GM12878 (cell line): ENCODE measurements at regions not wholly inside any gene's neighbourhood (a gene's known extent, or its start where the extent isn't known, plus 50 kb on each side); places are given as distances from the start of the nearest gene placed in this dataset.

Experiments
- POLR2A ChIP-seq: IDR thresholded peaks from 2 replicates; pipeline ENCODE4 v1.6.1; 2011; ENCODE audit warnings: low read depth, mild to moderate bottlenecking, low read length
- ZNF217 ChIP-seq: fragments of 450-650 bp; IDR thresholded peaks from 2 replicates; pipeline ENCODE4 v1.6.1; 2017; ENCODE audit warnings: antibody characterized with exemption, mild to moderate bottlenecking
- TF ChIP-seq, protein P1 (sequence below): fragments of 450-650 bp; IDR thresholded peaks from 2 replicates; pipeline ENCODE4 v1.6.1; 2016; ENCODE audit warnings: mild to moderate bottlenecking, moderate library complexity, borderline replicate concordance

GRCh38 chr13:105196052-105196451 lies 1339.4 kb downstream of the EFNB2 start:
- TF ChIP-seq ZNF217 (no peak), POLR2A (no peak)
- TF ChIP-seq, protein P1, sequence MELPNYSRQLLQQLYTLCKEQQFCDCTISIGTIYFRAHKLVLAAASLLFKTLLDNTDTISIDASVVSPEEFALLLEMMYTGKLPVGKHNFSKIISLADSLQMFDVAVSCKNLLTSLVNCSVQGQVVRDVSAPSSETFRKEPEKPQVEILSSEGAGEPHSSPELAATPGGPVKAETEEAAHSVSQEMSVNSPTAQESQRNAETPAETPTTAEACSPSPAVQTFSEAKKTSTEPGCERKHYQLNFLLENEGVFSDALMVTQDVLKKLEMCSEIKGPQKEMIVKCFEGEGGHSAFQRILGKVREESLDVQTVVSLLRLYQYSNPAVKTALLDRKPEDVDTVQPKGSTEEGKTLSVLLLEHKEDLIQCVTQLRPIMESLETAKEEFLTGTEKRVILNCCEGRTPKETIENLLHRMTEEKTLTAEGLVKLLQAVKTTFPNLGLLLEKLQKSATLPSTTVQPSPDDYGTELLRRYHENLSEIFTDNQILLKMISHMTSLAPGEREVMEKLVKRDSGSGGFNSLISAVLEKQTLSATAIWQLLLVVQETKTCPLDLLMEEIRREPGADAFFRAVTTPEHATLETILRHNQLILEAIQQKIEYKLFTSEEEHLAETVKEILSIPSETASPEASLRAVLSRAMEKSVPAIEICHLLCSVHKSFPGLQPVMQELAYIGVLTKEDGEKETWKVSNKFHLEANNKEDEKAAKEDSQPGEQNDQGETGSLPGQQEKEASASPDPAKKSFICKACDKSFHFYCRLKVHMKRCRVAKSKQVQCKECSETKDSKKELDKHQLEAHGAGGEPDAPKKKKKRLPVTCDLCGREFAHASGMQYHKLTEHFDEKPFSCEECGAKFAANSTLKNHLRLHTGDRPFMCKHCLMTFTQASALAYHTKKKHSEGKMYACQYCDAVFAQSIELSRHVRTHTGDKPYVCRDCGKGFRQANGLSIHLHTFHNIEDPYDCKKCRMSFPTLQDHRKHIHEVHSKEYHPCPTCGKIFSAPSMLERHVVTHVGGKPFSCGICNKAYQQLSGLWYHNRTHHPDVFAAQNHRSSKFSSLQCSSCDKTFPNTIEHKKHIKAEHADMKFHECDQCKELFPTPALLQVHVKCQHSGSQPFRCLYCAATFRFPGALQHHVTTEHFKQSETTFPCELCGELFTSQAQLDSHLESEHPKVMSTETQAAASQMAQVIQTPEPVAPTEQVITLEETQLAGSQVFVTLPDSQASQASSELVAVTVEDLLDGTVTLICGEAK, result no peak
